Vagina (tissue), 2 donors: ENCODE measurements at regions not wholly inside any gene's neighbourhood (a gene's known extent, or its start where the extent isn't known, plus 50 kb on each side); places are given as distances from the start of the nearest gene placed in this dataset.

Experiments used
- CTCF ChIP-seq, 3 experiments: fragments of 450-650 bp in 2 of 3; fragments of 200-600 bp in 1 of 3; sonication (generic) in 1 of 3; IDR thresholded peaks; one replicate each; pipeline ENCODE4 v1.5.1; 2017 to 2019; ENCODE audit warnings: antibody characterized with exemption in 3 of 3, mild to moderate bottlenecking in 2 of 3, moderate library complexity in 2 of 3
- POLR2AphosphoS5 ChIP-seq, 2 donors: sonication (generic); formaldehyde crosslinking; IDR thresholded peaks; one replicate each; pipeline ENCODE4 v1.9.0; 2017; ENCODE audit warnings: antibody characterized with exemption in 2 of 2, mild to moderate bottlenecking in 2 of 2, low read depth in 1 of 2; ENCODE audit not compliant: insufficient read depth in 1 of 2

- TF ChIP-seq CTCF (IDR thresholded peaks at IDR 0.05) (no peak), POLR2AphosphoS5 (IDR thresholded peaks at IDR 0.05; ENCODE audit: insufficient read depth in 1 of 2, low read depth in 1 of 2) (no peak)
Observed at GRCh38 chr11:13899603-13900002, 62.9 kb upstream of the SPON1 start.
